Spleen (tissue), 11 donors: ENCODE measurements at regions not wholly inside any gene's neighbourhood (a gene's known extent, or its start where the extent isn't known, plus 50 kb on each side); places are given as distances from the start of the nearest gene placed in this dataset.

Experiments
- DNase-seq: peaks from one replicate; pipeline ENCODE4 v3.0.0-alpha.2; 2020
- H3K27ac ChIP-seq, 8 donors: fragments of 200-600 bp; sonication (generic) in 7 of 8; 1 replicate in 4 of 8; 2 replicates in 4 of 8; pipeline versions ENCODE4 v1.5.0 to v1.8.0; 2016 to 2021; ENCODE audit warnings: inconsistent platforms in 4 of 8, mild to moderate bottlenecking in 4 of 8, moderate library complexity in 1 of 8
- H3K27me3 ChIP-seq, 7 donors: fragments of 200-600 bp; sonication (generic) in 6 of 7; replicated peaks in 1 of 7; 1 replicate in 4 of 7; 2 replicates in 3 of 7; pipeline versions ENCODE4 v1.5.0 to v1.8.0; 2016 to 2021; ENCODE audit warnings: inconsistent platforms in 3 of 7, mild to moderate bottlenecking in 1 of 7
- H3K36me3 ChIP-seq, 6 donors: fragments of 200-600 bp; sonication (generic) in 5 of 6; 1 replicate in 4 of 6; 2 replicates in 2 of 6; pipeline versions ENCODE4 v1.5.0 to v1.8.0; 2016 to 2021; ENCODE audit warnings: inconsistent platforms in 2 of 6
- H3K4me1 ChIP-seq, 6 donors: fragments of 200-600 bp; sonication (generic) in 5 of 6; 1 replicate in 3 of 6; 2 replicates in 3 of 6; pipeline versions ENCODE4 v1.5.0 to v1.8.0; 2016 to 2021; ENCODE audit warnings: inconsistent platforms in 3 of 6
- H3K4me3 ChIP-seq, 8 donors: fragments of 200-600 bp; sonication (generic) in 7 of 8; 1 replicate in 4 of 8; 2 replicates in 4 of 8; pipeline versions ENCODE4 v1.5.0 to v1.8.0; 2016 to 2021; ENCODE audit warnings: inconsistent platforms in 4 of 8, mild to moderate bottlenecking in 4 of 8, moderate library complexity in 2 of 8
- H3K9me3 ChIP-seq, 8 donors: fragments of 200-600 bp; sonication (generic) in 7 of 8; 1 replicate in 4 of 8; 2 replicates in 4 of 8; pipeline versions ENCODE4 v1.5.0 to v1.8.0; 2016 to 2021; ENCODE audit warnings: inconsistent platforms in 4 of 8
- POLR2A ChIP-seq, 3 donors: fragments of 450-650 bp; IDR thresholded peaks; one replicate each; pipeline ENCODE4 v1.5.1; 2017; ENCODE audit warnings: antibody characterized with exemption in 3 of 3, mild to moderate bottlenecking in 1 of 3
- POLR2AphosphoS5 ChIP-seq, 3 donors: sonication (generic); formaldehyde crosslinking; IDR thresholded peaks; one replicate each; pipeline ENCODE4 v1.5.1; 2017; ENCODE audit warnings: antibody characterized with exemption in 3 of 3
- WGBS, 5 donors: extraction: QIAGEN DNeasy Blood & Tissue Kit in 3 of 5; methylation state at CpG; one replicate each; pipeline versions ENCODE4 v1.1.5 to v1.1.7; 2013 to 2018; 5-methylcytosine and 5-hydroxymethylcytosine counted together
- intact Hi-C: fragments of 100-400 bp; cut with DNase I; formaldehyde crosslinking; loops from one replicate; pipeline ENCODE4 v1.15.0; 2023; ENCODE audit warnings: low total_unique reads
- TF ChIP-seq, protein P1 (sequence below), 11 experiments: fragments of 200-600 bp in 7 of 11; fragments of 450-650 bp in 4 of 11; sonication (generic) in 4 of 11; IDR thresholded peaks in 8 of 11; conservative IDR thresholded peaks in 3 of 11; 1 replicate in 7 of 11; 2 replicates in 4 of 11; pipeline versions ENCODE4 v1.4.0 to v1.8.0; 2016 to 2021; ENCODE audit warnings: antibody characterized with exemption in 11 of 11, inconsistent platforms in 4 of 11, mild to moderate bottlenecking in 1 of 11
- donor health status: healthy with polysubstance abuse.
- donor health status: DM: no; HTN: no; CAD: no; lungs with moderate emphysema.
- donor health status: DM: no; HTN: no; CAD: no.
- donor health status: Bipolar disorder and iron deficiency.
- donor health status: healthy.
- donor health status: DM: no; HTN: no; CAD: no.
- donor health status: DM: yes; HTN: yes; CAD: no.

DNA sequence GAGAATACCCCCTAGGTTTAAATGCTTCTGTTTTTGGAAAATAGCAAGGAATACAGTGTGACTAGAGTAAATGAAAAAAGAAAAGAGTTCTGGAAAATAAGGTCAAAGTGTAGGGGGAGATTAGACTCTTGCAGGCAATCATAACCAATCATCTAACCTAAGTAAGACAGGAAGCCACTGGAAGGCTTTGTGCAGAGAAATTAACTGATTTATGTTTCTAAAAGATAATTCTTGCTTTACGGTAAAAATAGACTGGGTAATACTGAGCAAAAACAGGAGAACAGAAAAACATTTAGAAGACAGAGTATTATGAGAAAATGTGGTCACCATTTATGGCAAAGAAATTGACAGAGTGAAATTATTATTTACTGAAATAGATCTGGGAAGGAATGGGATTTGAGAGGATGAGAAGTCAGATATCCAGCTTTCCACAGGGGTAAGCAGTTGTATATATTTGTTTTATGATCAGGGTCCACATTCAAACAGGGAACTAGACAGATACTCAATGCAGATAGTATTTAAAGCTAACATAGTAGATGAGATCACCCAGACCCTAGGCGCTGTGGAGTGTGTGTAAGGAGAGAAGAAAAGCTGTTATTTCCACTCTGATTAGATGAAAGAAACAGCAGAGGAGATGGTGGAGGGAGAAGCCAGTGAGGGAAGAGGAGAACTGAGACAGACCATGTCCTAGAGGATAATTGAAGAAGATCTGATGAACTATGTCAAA, 1225.3 kb downstream of the CDH11 start:
- Histone ChIP-seq H3K27me3 (no peaks in the 10 kb centered on the region), H3K4me3 (no peak overlapping the region), H3K4me1 (no peaks in the 10 kb centered on the region), H3K9me3 (peaks cover 0 to 3% (median 0%) of the 10 kb centered on the region in 8 donors), H3K36me3 (no peaks in the 10 kb centered on the region), H3K27ac (no peak overlapping the region)
- intact Hi-C loops, result no loop called here
- WGBS, 5 donors, result 69 to 75% (median 71%) methylated on average over 2 of the region's 2 CpGs
- DNase-seq, result no peak
- TF ChIP-seq POLR2AphosphoS5 (IDR thresholded peaks at IDR 0.05) (no peak), POLR2A (IDR thresholded peaks at IDR 0.05) (no peak)
- TF ChIP-seq, protein P1, sequence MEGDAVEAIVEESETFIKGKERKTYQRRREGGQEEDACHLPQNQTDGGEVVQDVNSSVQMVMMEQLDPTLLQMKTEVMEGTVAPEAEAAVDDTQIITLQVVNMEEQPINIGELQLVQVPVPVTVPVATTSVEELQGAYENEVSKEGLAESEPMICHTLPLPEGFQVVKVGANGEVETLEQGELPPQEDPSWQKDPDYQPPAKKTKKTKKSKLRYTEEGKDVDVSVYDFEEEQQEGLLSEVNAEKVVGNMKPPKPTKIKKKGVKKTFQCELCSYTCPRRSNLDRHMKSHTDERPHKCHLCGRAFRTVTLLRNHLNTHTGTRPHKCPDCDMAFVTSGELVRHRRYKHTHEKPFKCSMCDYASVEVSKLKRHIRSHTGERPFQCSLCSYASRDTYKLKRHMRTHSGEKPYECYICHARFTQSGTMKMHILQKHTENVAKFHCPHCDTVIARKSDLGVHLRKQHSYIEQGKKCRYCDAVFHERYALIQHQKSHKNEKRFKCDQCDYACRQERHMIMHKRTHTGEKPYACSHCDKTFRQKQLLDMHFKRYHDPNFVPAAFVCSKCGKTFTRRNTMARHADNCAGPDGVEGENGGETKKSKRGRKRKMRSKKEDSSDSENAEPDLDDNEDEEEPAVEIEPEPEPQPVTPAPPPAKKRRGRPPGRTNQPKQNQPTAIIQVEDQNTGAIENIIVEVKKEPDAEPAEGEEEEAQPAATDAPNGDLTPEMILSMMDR (IDR thresholded peaks at IDR 0.05 in 8 of 11, conservative IDR thresholded peaks at IDR 0.05 in 3 of 11), result no peak

DNA sequence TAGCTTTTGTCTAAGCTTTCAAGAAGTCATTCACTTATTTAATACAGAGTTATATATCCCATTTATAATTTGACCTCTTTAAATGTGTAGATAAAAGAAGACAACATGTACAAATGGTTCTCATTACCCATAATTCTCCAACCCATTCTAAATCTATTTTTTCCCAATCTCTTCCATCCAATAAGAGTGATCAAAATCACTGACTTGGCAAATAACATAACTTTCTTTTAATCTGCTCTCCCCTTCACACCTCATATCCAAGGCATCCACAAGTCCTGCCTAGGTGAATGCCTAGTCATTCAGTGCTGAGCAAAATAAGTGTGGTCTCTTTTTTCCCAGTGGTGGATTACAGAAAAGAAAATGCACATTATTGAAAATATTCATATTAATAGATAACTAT, 1231.1 kb downstream of the CDH11 start:
- no peak overlapping the region for H3K27ac ChIP-seq
- H3K36me3 ChIP-seq, result no peaks in the 10 kb centered on the region
- no peak for DNase-seq
- TF ChIP-seq, protein P1 (IDR thresholded peaks at IDR 0.05 in 8 of 11, conservative IDR thresholded peaks at IDR 0.05 in 3 of 11), result no peak
- TF ChIP-seq POLR2AphosphoS5 (IDR thresholded peaks at IDR 0.05), result no peak
- no peak for TF ChIP-seq POLR2A (IDR thresholded peaks at IDR 0.05)
- no peak overlapping the region for H3K4me3 ChIP-seq
- no peaks in the 10 kb centered on the region for H3K4me1 ChIP-seq
- no peaks in the 10 kb centered on the region for H3K27me3 ChIP-seq
- H3K9me3 ChIP-seq, result peaks cover 0 to 13% (median 5%) of the 10 kb centered on the region in 8 donors
- intact Hi-C loops, result no loop called here

DNA sequence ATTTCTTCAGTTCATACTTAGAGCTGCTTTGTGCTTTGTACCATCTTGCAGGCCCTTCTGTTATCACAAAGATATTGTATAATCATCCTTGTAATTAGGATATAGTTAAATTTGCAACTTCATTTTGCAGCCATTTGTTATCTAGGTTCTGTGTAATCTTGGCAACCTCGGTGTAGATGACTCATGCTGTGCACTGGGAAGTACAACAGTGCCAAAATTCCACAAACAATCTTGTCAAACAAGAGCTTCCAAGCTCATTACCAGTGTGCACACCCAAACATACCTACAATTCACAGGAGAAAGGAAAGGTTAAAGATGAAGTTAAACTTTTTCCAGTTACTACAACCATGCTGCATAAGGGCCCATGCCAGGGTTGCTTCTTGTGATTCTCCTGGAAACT, 1231.8 kb downstream of the CDH11 start:
- no peaks in the 10 kb centered on the region for H3K27me3 ChIP-seq
- TF ChIP-seq, protein P1 (IDR thresholded peaks at IDR 0.05 in 8 of 11, conservative IDR thresholded peaks at IDR 0.05 in 3 of 11), result no peak
- no peak for TF ChIP-seq POLR2A (IDR thresholded peaks at IDR 0.05)
- no peak for TF ChIP-seq POLR2AphosphoS5 (IDR thresholded peaks at IDR 0.05)
- H3K27ac ChIP-seq, result no peak overlapping the region
- intact Hi-C loops, result no loop called here
- no peak for DNase-seq
- 35 to 62% (median 50%) methylated on average over 1 of the region's 1 CpG for WGBS, 5 donors
- H3K36me3 ChIP-seq, result no peaks in the 10 kb centered on the region
- peaks cover 0 to 13% (median 6%) of the 10 kb centered on the region in 8 donors for H3K9me3 ChIP-seq
- no peak overlapping the region for H3K4me3 ChIP-seq
- no peaks in the 10 kb centered on the region for H3K4me1 ChIP-seq

DNA sequence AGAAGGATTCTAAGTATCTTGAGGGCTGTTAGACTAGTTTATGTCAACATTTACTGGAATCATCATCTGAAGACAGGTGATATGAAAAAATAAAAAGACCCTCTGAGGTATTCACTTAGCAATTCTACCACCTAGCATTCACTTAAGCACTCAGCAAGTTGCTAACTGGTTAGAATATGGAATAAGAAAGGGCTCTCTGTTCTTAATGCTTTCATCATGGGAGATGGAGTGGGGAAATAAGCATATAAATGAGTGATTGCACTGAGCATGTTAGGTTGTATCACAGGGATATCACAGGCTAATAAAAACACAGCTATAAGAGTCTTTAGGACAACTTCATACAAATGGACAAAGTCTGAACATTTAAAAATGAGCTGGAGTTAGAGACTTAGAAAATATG, 1238.8 kb downstream of the CDH11 start:
- no peak for DNase-seq
- no peaks in the 10 kb centered on the region for H3K36me3 ChIP-seq
- peaks cover 0 to 10% (median 3%) of the 10 kb centered on the region in 8 donors for H3K9me3 ChIP-seq
- no peaks in the 10 kb centered on the region for H3K4me1 ChIP-seq
- no peak overlapping the region for H3K4me3 ChIP-seq
- H3K27ac ChIP-seq, result no peak overlapping the region
- intact Hi-C loops, result no loop called here
- TF ChIP-seq POLR2AphosphoS5 (IDR thresholded peaks at IDR 0.05) (no peak), POLR2A (IDR thresholded peaks at IDR 0.05) (no peak)
- TF ChIP-seq, protein P1 (IDR thresholded peaks at IDR 0.05 in 8 of 11, conservative IDR thresholded peaks at IDR 0.05 in 3 of 11), result no peak
- H3K27me3 ChIP-seq, result no peaks in the 10 kb centered on the region
